ENCODE measurements at regions not wholly inside any gene's neighbourhood (a gene's known extent, or its start where the extent isn't known, plus 50 kb on each side); places are given as distances from the start of the nearest gene placed in this dataset.
A peak's percentile ranks its signal among the peaks of the same experiment; 100 is the strongest.

DNA sequence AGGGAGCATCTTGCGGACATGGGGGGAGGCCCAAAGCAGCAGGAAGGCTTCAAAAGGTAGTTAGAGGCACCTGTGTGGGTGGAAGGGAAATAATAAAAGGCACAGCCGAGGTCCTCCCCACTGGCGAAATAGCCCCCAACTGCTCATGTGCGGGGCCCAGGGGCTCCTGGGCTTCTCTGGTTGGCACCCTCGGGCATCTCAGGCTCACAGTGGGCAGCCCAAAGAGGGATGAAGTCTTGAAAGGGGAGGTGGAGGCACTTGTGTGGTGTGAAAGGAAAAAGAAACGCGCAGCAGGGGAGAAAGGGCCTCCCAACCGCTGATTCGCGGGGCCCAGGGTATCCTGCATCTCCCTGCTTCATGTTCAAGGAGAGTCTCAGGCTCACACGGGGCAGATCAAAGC is 579.4 kb downstream of the ALG10 start:
- H3K27me3 ChIP-seq (replicated peaks; ENCODE audit: control insufficient read depth, insufficient read depth, low read length) = no peaks in the 10 kb centered on the region; the same call in 1 of the 2 replicates
- CTCF ChIA-PET = no interaction called here
- POLR2A ChIA-PET = no interaction called here
- Mint-ChIP-seq H3K4me1 (ENCODE audit: low read depth, unreplicated experiment) (no peaks in the 10 kb centered on the region), H3K9me3 (ENCODE audit: unreplicated experiment) (peaks cover 82% of the 10 kb centered on the region), H3K36me3 (ENCODE audit: insufficient read depth, unreplicated experiment) (peaks cover 5% of the 10 kb centered on the region), H3K27ac (ENCODE audit: unreplicated experiment) (no peak overlapping the region), H3K4me3 (ENCODE audit: unreplicated experiment) (no peak overlapping the region), H3K27me3 (ENCODE audit: insufficient read depth, unreplicated experiment) (no peaks in the 10 kb centered on the region)
- no peaks in the 10 kb centered on the region for H3K36me3 ChIP-seq (ENCODE audit: control insufficient read depth, insufficient read depth, low read length)
- DNase-seq = peak in 1 of 2 experiments; percentile 21
- peaks cover 69% of the 10 kb centered on the region for H3K9me3 ChIP-seq
- BruUV-seq (replicated peaks) = no TSS peak
- TF ChIP-seq, protein P1, sequence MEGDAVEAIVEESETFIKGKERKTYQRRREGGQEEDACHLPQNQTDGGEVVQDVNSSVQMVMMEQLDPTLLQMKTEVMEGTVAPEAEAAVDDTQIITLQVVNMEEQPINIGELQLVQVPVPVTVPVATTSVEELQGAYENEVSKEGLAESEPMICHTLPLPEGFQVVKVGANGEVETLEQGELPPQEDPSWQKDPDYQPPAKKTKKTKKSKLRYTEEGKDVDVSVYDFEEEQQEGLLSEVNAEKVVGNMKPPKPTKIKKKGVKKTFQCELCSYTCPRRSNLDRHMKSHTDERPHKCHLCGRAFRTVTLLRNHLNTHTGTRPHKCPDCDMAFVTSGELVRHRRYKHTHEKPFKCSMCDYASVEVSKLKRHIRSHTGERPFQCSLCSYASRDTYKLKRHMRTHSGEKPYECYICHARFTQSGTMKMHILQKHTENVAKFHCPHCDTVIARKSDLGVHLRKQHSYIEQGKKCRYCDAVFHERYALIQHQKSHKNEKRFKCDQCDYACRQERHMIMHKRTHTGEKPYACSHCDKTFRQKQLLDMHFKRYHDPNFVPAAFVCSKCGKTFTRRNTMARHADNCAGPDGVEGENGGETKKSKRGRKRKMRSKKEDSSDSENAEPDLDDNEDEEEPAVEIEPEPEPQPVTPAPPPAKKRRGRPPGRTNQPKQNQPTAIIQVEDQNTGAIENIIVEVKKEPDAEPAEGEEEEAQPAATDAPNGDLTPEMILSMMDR (IDR thresholded peaks at IDR 0.05; ENCODE audit: insufficient read depth in 1 of 2, low read depth in 1 of 2, low read length in 1 of 2, severe bottlenecking in 1 of 2, unreplicated experiment in 1 of 2) = no peak
- no peak overlapping the region for H3K4me3 ChIP-seq (ENCODE audit: low read depth, low read length)
- intact Hi-C loops (cut with micrococcal nuclease; ENCODE audit: unreplicated experiment) = no loop called here
- H3K4me1 ChIP-seq = no peaks in the 10 kb centered on the region

DNA sequence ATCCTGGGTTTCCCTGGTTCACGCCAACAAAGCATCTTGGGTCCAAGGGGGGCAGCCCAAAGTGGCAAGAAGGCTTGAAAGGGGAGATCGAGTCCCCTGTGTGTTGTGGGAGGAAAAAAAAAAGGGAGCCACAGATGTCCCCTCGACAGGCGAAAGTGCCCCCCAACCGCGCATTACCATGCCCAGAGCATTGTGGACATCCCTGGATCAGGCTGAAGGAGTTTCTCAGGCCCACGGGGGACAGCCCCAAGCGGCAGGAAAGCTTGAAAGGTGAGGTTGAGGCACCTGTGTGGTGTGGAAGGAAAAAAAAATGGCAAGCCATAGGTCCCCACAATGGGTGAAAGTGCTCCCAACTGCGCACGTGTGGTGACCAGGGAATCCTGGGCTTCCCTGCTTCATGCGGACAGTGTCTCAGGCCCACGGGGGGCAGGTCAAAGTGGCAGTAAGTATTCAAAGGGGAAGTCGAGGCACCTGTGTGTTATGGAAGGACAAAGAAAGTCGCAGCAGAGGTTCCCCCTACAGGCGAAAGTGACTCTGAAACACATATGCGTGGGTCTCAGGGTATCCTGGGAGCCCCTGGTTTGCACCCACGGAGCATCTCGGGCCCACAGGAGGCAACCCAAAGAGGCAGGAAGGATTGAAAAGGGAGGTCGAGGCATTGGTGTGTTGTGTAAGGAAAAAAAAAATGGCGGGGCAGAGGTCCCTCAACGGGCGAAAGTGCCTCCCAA is 580.1 kb downstream of the ALG10 start:
- Mint-ChIP-seq H3K9me3 (ENCODE audit: unreplicated experiment) (peaks cover 75% of the 10 kb centered on the region), H3K4me3 (ENCODE audit: unreplicated experiment) (no peak overlapping the region), H3K4me1 (ENCODE audit: low read depth, unreplicated experiment) (no peaks in the 10 kb centered on the region), H3K27ac (ENCODE audit: unreplicated experiment) (no peak overlapping the region), H3K36me3 (ENCODE audit: insufficient read depth, unreplicated experiment) (peaks cover 5% of the 10 kb centered on the region), H3K27me3 (ENCODE audit: insufficient read depth, unreplicated experiment) (no peaks in the 10 kb centered on the region)
- H3K4me3 ChIP-seq (ENCODE audit: low read depth, low read length) = no peak overlapping the region
- peaks cover 74% of the 10 kb centered on the region for H3K9me3 ChIP-seq
- TF ChIP-seq, protein P1 (IDR thresholded peaks at IDR 0.05; ENCODE audit: insufficient read depth in 1 of 2, low read depth in 1 of 2, low read length in 1 of 2, severe bottlenecking in 1 of 2, unreplicated experiment in 1 of 2) = no peak
- no peaks in the 10 kb centered on the region for H3K4me1 ChIP-seq
- no peak for DNase-seq
- H3K27me3 ChIP-seq (replicated peaks; ENCODE audit: control insufficient read depth, insufficient read depth, low read length) = no peaks in the 10 kb centered on the region; the same call in 1 of the 2 replicates
- H3K36me3 ChIP-seq (ENCODE audit: control insufficient read depth, insufficient read depth, low read length) = no peaks in the 10 kb centered on the region
- BruUV-seq (replicated peaks) = no TSS peak
- POLR2A ChIA-PET = no interaction called here
- intact Hi-C loops (cut with micrococcal nuclease; ENCODE audit: unreplicated experiment) = no loop called here
- CTCF ChIA-PET = no interaction called here

DNA sequence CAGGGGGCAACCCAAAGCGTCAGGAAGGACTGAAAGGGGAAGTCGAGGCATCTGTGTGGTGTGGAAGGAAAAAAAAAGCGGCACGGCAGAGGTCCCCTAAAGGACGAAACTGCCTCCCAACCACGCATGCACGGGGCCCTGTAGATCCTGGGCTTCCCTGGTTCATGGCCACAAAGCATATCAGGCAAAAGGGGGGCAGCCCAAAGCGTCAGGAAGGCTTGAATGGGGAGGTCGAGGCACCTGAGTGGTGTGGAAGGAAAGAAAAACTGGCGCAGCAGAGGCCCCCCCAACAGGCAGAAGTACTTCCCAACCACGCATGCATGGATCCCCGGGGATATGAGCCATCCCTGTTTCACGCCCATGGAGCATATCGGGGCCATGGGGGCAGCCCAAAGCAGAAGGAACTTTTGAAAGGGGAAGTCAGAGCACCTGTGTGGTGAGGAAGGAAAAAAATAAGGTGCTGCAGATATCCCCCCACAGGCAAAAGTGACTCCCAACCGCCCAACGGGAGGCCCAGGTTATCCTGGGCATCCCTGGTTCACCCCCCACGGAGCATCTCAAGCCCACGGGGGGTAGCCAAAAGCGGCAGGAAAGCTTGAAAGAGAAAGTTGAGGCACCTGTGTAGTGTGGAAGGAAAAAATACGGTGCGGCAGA is 581.2 kb downstream of the ALG10 start:
- peak in 1 of 2 experiments; percentile 25 for DNase-seq
- no TSS peak for BruUV-seq (replicated peaks)
- intact Hi-C loops (cut with micrococcal nuclease; ENCODE audit: unreplicated experiment) = no loop called here
- H3K4me3 ChIP-seq (ENCODE audit: low read depth, low read length) = no peak overlapping the region
- H3K4me3 Mint-ChIP-seq (ENCODE audit: unreplicated experiment) = no peak overlapping the region
- H3K27ac Mint-ChIP-seq (ENCODE audit: unreplicated experiment) = no peak overlapping the region
- H3K9me3 ChIP-seq = peaks cover 72% of the 10 kb centered on the region
- peaks cover 69% of the 10 kb centered on the region for H3K9me3 Mint-ChIP-seq (ENCODE audit: unreplicated experiment)
- no peaks in the 10 kb centered on the region for H3K4me1 Mint-ChIP-seq (ENCODE audit: low read depth, unreplicated experiment)
- no peaks in the 10 kb centered on the region; the same call in 1 of the 2 replicates for H3K27me3 ChIP-seq (replicated peaks; ENCODE audit: control insufficient read depth, insufficient read depth, low read length)
- CTCF ChIA-PET = no interaction called here
- H3K36me3 Mint-ChIP-seq (ENCODE audit: insufficient read depth, unreplicated experiment) = peaks cover 5% of the 10 kb centered on the region
- H3K4me1 ChIP-seq = no peaks in the 10 kb centered on the region
- no peaks in the 10 kb centered on the region for H3K27me3 Mint-ChIP-seq (ENCODE audit: insufficient read depth, unreplicated experiment)
- TF ChIP-seq, protein P1 (IDR thresholded peaks at IDR 0.05; ENCODE audit: insufficient read depth in 1 of 2, low read depth in 1 of 2, low read length in 1 of 2, severe bottlenecking in 1 of 2, unreplicated experiment in 1 of 2) = no peak
- H3K36me3 ChIP-seq (ENCODE audit: control insufficient read depth, insufficient read depth, low read length) = no peaks in the 10 kb centered on the region
- POLR2A ChIA-PET = no interaction called here

Measured in Caco-2 (cell line).